SK-N-SH (cell line): ENCODE measurements at regions not wholly inside any gene's neighbourhood (a gene's known extent, or its start where the extent isn't known, plus 50 kb on each side); places are given as distances from the start of the nearest gene placed in this dataset.

ENCODE experiments used
- TF ChIP-seq, protein P1 (sequence below): fragments of 200-600 bp; sonication (generic); IDR thresholded peaks from 2 replicates; pipeline ENCODE4 v1.6.1; 2017; ENCODE audit warnings: antibody characterized with exemption, mild to moderate bottlenecking, moderate library complexity
- TF ChIP-seq, protein P2 (sequence below): IDR thresholded peaks from 2 replicates; pipeline ENCODE4 v1.6.1; 2012; ENCODE audit warnings: mild to moderate bottlenecking, low read depth, low read length, moderate library complexity

GRCh38 chr6:100230115-100230952 is 234.4 kb downstream of the SIM1 start:
- TF ChIP-seq, protein P1, sequence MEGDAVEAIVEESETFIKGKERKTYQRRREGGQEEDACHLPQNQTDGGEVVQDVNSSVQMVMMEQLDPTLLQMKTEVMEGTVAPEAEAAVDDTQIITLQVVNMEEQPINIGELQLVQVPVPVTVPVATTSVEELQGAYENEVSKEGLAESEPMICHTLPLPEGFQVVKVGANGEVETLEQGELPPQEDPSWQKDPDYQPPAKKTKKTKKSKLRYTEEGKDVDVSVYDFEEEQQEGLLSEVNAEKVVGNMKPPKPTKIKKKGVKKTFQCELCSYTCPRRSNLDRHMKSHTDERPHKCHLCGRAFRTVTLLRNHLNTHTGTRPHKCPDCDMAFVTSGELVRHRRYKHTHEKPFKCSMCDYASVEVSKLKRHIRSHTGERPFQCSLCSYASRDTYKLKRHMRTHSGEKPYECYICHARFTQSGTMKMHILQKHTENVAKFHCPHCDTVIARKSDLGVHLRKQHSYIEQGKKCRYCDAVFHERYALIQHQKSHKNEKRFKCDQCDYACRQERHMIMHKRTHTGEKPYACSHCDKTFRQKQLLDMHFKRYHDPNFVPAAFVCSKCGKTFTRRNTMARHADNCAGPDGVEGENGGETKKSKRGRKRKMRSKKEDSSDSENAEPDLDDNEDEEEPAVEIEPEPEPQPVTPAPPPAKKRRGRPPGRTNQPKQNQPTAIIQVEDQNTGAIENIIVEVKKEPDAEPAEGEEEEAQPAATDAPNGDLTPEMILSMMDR = no peak
- TF ChIP-seq, protein P2, sequence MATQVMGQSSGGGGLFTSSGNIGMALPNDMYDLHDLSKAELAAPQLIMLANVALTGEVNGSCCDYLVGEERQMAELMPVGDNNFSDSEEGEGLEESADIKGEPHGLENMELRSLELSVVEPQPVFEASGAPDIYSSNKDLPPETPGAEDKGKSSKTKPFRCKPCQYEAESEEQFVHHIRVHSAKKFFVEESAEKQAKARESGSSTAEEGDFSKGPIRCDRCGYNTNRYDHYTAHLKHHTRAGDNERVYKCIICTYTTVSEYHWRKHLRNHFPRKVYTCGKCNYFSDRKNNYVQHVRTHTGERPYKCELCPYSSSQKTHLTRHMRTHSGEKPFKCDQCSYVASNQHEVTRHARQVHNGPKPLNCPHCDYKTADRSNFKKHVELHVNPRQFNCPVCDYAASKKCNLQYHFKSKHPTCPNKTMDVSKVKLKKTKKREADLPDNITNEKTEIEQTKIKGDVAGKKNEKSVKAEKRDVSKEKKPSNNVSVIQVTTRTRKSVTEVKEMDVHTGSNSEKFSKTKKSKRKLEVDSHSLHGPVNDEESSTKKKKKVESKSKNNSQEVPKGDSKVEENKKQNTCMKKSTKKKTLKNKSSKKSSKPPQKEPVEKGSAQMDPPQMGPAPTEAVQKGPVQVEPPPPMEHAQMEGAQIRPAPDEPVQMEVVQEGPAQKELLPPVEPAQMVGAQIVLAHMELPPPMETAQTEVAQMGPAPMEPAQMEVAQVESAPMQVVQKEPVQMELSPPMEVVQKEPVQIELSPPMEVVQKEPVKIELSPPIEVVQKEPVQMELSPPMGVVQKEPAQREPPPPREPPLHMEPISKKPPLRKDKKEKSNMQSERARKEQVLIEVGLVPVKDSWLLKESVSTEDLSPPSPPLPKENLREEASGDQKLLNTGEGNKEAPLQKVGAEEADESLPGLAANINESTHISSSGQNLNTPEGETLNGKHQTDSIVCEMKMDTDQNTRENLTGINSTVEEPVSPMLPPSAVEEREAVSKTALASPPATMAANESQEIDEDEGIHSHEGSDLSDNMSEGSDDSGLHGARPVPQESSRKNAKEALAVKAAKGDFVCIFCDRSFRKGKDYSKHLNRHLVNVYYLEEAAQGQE = no peak
